Bronchial epithelial cell (primary cell): ENCODE measurements at regions not wholly inside any gene's neighbourhood (a gene's known extent, or its start where the extent isn't known, plus 50 kb on each side); places are given as distances from the start of the nearest gene placed in this dataset.

Experiments used
- DNase-seq: peaks from one replicate; pipeline ENCODE4 v3.0.0-alpha.2; 2010; ENCODE audit warnings: low read depth
- FAIRE-seq: peaks from 2 replicates; lab custom pipeline; 2011; peaks lifted over from hg19 to GRCh38; lab: Jason Lieb, UNC
- H3K27me3 ChIP-seq: 2 replicates; pipeline ENCODE4 v1.5.1; 2011; ENCODE audit warnings: low read length; ENCODE audit not compliant: control insufficient read depth, insufficient read depth
- H3K36me3 ChIP-seq: 2 replicates; pipeline ENCODE4 v1.5.1; 2011; ENCODE audit warnings: low read length; ENCODE audit not compliant: control insufficient read depth, insufficient read depth
- H3K4me3 ChIP-seq: 2 replicates; pipeline ENCODE4 v1.5.1; 2011; ENCODE audit warnings: mild to moderate bottlenecking, low read depth, low read length, control low read depth
- CTCF ChIP-seq: IDR thresholded peaks from 2 replicates; pipeline ENCODE4 v1.5.1; 2011; ENCODE audit warnings: mild to moderate bottlenecking, moderate library complexity, low read length, control low read depth, inconsistent platforms; ENCODE audit not compliant: insufficient read depth, severe bottlenecking

- H3K4me3 ChIP-seq, result no peak overlapping the region
- H3K27me3 ChIP-seq, result no peaks in the 10 kb centered on the region
- TF ChIP-seq CTCF, result no peak
- FAIRE-seq (no peak), DNase-seq (no peak)
- no peaks in the 10 kb centered on the region for H3K36me3 ChIP-seq
Measured at GRCh38 chr4:66633477-66633876, 911.8 kb downstream of the CENPC start.

GRCh38 chr4:66629927-66630326 lies 915.4 kb downstream of the CENPC start:
- Histone ChIP-seq H3K4me3 (no peak overlapping the region), H3K27me3 (no peaks in the 10 kb centered on the region), H3K36me3 (no peaks in the 10 kb centered on the region)
- TF ChIP-seq CTCF, result no peak
- FAIRE-seq, result no peak
- DNase-seq, result no peak

GRCh38 chr4:66628146-66628545 lies 917.2 kb downstream of the CENPC start:
- no peaks in the 10 kb centered on the region for H3K36me3 ChIP-seq
- no peak for DNase-seq
- no peak overlapping the region for H3K4me3 ChIP-seq
- no peaks in the 10 kb centered on the region for H3K27me3 ChIP-seq
- no peak for FAIRE-seq
- TF ChIP-seq CTCF, result no peak

GRCh38 chr4:66625480-66625879 lies 919.8 kb downstream of the CENPC start:
- no peaks in the 10 kb centered on the region for H3K27me3 ChIP-seq
- DNase-seq (no peak), FAIRE-seq (no peak)
- H3K36me3 ChIP-seq, result no peaks in the 10 kb centered on the region
- no peak for TF ChIP-seq CTCF
- H3K4me3 ChIP-seq, result no peak overlapping the region

- Histone ChIP-seq H3K27me3 (no peaks in the 10 kb centered on the region), H3K36me3 (no peaks in the 10 kb centered on the region), H3K4me3 (no peak overlapping the region)
- DNase-seq (no peak), FAIRE-seq (no peak)
- no peak for TF ChIP-seq CTCF
Measured at GRCh38 chr4:66613591-66613990, 931.7 kb downstream of the CENPC start.

GRCh38 chr4:66609014-66609413 lies 936.3 kb downstream of the CENPC start:
- no peak for FAIRE-seq
- no peak for TF ChIP-seq CTCF
- no peak for DNase-seq
- Histone ChIP-seq H3K4me3 (no peak overlapping the region), H3K27me3 (no peaks in the 10 kb centered on the region), H3K36me3 (no peaks in the 10 kb centered on the region)
